ENCODE measurements at regions not wholly inside any gene's neighbourhood (a gene's known extent, or its start where the extent isn't known, plus 50 kb on each side); places are given as distances from the start of the nearest gene placed in this dataset.

DNA sequence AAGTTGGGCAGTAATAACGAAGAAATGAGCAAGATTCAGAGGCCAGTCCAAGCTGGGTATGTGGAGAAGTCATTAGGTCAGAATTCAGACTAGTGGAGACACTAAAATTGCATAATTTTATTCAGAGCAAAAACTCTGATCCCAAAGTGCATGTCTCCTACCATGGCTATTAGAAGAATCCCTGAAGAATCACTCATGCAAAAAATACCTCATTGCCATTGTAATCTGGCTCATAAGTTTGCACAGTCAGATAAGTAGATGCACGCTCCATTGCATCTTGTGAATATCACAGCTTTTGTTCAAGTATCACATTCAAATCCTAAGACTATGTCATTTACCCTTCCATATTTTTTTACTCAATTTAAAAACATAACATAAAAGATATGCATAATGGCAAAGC, 692.2 kb upstream of the KLHL29 start:
- H3K9me3 ChIP-seq, result no peaks in the 10 kb centered on the region
- DNase-seq, result no peak
- TF ChIP-seq, protein P1, sequence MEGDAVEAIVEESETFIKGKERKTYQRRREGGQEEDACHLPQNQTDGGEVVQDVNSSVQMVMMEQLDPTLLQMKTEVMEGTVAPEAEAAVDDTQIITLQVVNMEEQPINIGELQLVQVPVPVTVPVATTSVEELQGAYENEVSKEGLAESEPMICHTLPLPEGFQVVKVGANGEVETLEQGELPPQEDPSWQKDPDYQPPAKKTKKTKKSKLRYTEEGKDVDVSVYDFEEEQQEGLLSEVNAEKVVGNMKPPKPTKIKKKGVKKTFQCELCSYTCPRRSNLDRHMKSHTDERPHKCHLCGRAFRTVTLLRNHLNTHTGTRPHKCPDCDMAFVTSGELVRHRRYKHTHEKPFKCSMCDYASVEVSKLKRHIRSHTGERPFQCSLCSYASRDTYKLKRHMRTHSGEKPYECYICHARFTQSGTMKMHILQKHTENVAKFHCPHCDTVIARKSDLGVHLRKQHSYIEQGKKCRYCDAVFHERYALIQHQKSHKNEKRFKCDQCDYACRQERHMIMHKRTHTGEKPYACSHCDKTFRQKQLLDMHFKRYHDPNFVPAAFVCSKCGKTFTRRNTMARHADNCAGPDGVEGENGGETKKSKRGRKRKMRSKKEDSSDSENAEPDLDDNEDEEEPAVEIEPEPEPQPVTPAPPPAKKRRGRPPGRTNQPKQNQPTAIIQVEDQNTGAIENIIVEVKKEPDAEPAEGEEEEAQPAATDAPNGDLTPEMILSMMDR (IDR thresholded peaks at IDR 0.05), result no peak
- intact Hi-C loops (cut with DNase I), result no loop called here
- H3K4me1 ChIP-seq, result no peaks in the 10 kb centered on the region
- 80 to 83% methylated on average over 2 of the region's 2 CpGs for WGBS, 2 donors
- ATAC-seq, result no peak
- H3K27me3 ChIP-seq, result no peaks in the 10 kb centered on the region
- no peak overlapping the region for H3K27ac ChIP-seq
- no peaks in the 10 kb centered on the region for H3K36me3 ChIP-seq
- H3K4me3 ChIP-seq, result no peak overlapping the region
- no peak for FAIRE-seq

DNA sequence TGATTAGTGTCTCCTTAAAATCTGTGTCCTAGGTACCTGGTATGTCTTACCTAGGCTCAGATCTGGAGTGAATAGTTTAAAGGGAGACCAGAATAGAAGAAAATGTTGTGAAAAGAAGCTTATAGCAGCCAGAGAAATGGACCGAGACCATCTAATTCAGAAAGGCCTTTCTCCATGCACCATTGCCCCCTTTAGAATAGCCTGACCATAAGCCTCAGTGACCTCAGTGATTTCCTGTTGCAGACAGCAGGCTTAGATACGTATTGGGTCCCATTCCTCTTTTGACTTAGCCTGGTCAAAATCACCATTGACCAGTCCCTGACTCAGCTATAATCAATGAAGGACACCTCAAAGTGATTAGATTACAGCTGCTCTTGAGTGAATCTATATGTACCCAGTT, 690.7 kb upstream of the KLHL29 start:
- Histone ChIP-seq H3K9me3 (no peaks in the 10 kb centered on the region), H3K36me3 (no peaks in the 10 kb centered on the region), H3K27ac (no peak overlapping the region), H3K4me3 (no peak overlapping the region), H3K4me1 (no peaks in the 10 kb centered on the region), H3K27me3 (no peaks in the 10 kb centered on the region)
- WGBS, 2 donors, result 81 to 92% methylated on average over 2 of the region's 2 CpGs
- intact Hi-C loops (cut with DNase I), result no loop called here
- no peak for FAIRE-seq
- TF ChIP-seq, protein P1 (IDR thresholded peaks at IDR 0.05), result no peak
- ATAC-seq, result no peak
- DNase-seq, result no peak

DNA sequence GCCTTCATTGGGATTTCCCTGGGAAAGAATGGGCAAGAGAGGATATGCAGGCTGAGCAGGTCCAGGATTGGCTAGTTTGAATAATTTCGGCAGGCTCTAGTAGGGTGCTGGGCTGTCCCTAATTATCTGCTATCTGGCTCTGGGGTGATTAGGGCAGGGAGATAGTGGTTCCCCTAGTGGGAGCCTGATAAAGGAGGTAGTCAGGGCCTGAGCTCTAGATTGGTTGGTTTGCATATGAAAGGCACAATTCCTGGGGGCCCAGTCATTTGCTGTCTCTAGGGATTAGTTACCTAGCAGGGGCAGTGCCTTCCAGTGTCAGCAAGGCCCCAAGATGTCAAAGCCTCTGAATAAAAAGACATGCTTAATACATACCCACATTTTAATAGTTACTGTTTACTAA, 690.1 kb upstream of the KLHL29 start:
- ATAC-seq (no peak), FAIRE-seq (no peak)

DNA sequence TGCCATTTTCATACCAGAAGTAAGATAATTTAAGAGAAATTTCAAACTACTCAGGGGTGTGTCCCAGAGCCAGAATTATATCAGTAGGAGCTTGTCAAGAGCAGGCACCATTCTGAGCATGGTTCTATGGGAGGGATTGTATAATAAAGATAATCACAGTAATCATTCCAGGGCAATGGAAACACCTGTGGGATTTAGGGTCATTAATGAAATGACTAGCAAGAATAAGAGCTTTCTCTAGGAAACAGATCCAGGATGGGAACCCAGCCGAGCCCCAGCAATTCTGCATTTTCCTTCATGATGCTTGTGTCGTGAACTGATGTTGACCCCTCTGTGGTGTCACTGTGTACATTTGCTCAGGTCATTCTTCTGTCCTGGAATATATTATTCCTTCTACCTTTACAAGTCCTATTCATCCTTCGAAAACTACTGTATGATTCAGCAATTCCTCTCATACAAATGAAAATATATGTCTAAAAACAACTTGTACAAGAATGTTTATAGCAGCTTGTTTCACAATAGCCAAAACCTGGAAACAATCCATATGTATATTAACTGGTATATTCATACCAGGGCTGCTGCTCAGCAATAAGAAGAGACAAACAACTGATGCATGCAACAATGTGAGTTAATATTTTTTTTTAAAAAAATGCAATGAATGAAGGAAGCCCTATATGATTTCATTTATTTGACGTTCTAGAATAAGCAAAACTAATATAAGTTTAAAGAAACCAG, 687.8 kb upstream of the KLHL29 start:
- Histone ChIP-seq H3K27me3 (no peaks in the 10 kb centered on the region), H3K4me1 (no peaks in the 10 kb centered on the region), H3K27ac (no peak overlapping the region), H3K9me3 (no peaks in the 10 kb centered on the region), H3K4me3 (no peak overlapping the region), H3K36me3 (no peaks in the 10 kb centered on the region)
- DNase-seq, result no peak
- FAIRE-seq, result no peak
- whole genome bisulfite sequencing, 2 donors, result 71 to 81% methylated on average over 4 of the region's 4 CpGs
- TF ChIP-seq, protein P1 (IDR thresholded peaks at IDR 0.05), result no peak
- intact Hi-C loops (cut with DNase I), result no loop called here
- no peak for ATAC-seq

More for the DNA sequence above, 690.1 kb upstream of the KLHL29 start:
- Histone ChIP-seq H3K27ac (no peak overlapping the region), H3K9me3 (no peaks in the 10 kb centered on the region), H3K4me3 (no peak overlapping the region), H3K4me1 (no peaks in the 10 kb centered on the region), H3K27me3 (no peaks in the 10 kb centered on the region), H3K36me3 (no peaks in the 10 kb centered on the region)
- TF ChIP-seq, protein P1 (IDR thresholded peaks at IDR 0.05), result no peak
- 35 to 49% methylated on average over 1 of the region's 1 CpG for WGBS, 2 donors
- intact Hi-C loops (cut with DNase I), result no loop called here
- no peak for DNase-seq

DNA sequence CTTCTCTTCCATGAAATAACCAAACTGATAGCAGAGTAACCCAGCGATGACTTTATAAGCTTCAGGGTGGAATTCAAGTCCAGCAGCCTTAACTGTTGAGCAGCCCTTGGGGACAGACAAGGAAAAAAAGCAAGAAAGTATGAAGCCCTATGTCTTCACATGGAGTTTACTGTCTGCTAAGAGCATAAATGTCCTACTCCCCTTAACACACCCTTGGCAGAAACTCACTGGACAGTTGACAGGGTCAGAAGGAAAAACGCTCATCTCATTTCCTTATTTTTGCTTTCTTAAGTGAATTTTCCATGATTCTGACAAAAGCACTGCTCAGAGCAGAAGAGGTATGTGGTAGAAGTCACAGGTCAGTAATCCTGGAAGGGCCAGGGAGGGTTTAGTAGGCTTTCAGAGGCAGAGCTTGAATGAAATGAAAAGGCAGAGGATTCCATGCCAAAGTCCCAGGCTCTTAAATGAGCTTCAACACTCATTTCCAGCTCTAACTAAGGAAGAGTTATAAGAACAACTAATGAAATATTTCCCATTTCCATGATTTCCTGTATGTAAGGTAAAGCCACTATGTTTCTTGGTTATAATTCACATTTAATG, 683.3 kb upstream of the KLHL29 start:
- intact Hi-C loops (cut with DNase I), result no loop called here
- WGBS, 2 donors, result 73 to 90% methylated on average over 2 of the region's 2 CpGs
- Histone ChIP-seq H3K9me3 (no peaks in the 10 kb centered on the region), H3K36me3 (no peaks in the 10 kb centered on the region), H3K4me3 (no peak overlapping the region), H3K27me3 (no peaks in the 10 kb centered on the region), H3K4me1 (no peaks in the 10 kb centered on the region), H3K27ac (no peak overlapping the region)
- ATAC-seq, result no peak
- FAIRE-seq, result no peak
- TF ChIP-seq, protein P1 (IDR thresholded peaks at IDR 0.05), result no peak
- DNase-seq, result no peak

Measured in pancreas (tissue), 10 donors.